ENCODE measurements at regions not wholly inside any gene's neighbourhood (a gene's known extent, or its start where the extent isn't known, plus 50 kb on each side); places are given as distances from the start of the nearest gene placed in this dataset.
"Not testable (repeated sequence)": the region's sequence is repeated elsewhere in the genome, so short reads cannot be mapped to it uniquely, and the experiment has no call there.

DNA sequence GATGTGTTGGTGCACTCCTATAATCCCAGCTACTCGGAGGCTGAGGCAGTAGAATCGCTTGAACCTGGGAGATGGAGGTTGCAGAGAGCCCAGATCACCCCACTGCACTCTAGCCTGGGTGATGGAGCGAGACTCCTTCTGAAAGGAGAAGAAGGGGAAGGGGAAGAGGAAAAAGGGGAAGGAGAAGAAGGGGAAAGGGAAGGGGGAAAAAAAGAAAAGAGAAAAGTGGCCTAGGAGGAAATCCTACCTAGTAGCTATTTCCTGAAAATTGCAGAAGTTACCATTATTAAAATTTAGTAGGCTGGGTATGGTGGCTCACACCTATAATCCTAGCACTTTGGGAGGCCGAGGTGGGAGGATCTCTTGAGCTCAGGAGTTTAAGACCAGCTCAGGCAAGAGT, 67.4 kb downstream of the ARRDC3 start:
- no peak for DNase-seq (ENCODE audit: low read depth, low spot score)

- DNase-seq (ENCODE audit: low read depth, low spot score): peak; percentile 91
Observed at GRCh38 chr5:91313757-91314673, 69.1 kb downstream of the ARRDC3 start.

GRCh38 chr5:91312698-91313097, 70.4 kb downstream of the ARRDC3 start:
- DNase-seq (ENCODE audit: low read depth, low spot score): no peak

- no peak for DNase-seq (ENCODE audit: low read depth, low spot score)
Observed at GRCh38 chr5:91311697-91312501, 71.2 kb downstream of the ARRDC3 start.

GRCh38 chr5:91311168-91311696, 71.9 kb downstream of the ARRDC3 start:
- DNase-seq (ENCODE audit: low read depth, low spot score): no peak

DNA sequence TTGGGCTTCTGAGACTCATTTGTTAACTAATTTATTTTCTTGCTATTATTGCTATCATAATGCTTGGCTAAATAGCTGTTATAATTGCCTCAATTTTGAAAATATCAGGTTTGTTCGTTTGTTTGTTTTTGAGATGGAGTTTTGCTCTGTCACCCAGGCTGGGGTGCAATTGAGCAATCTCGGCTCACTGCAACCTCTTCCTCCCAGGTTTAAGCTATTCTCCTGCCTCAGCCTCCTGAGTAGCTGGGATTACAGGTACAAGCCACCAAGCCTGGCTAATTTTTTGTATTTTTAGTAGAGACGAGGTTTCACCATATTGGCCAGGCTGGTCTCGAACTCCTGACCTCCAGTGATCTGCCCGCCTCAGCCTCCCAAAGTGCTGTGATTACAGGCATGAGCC, 75.0 kb downstream of the ARRDC3 start:
- not testable (repeated sequence) for DNase-seq (ENCODE audit: low read depth, low spot score)

- DNase-seq (ENCODE audit: low read depth, low spot score): no peak
Observed at GRCh38 chr5:91307048-91307447, 76.1 kb downstream of the ARRDC3 start.

DNA sequence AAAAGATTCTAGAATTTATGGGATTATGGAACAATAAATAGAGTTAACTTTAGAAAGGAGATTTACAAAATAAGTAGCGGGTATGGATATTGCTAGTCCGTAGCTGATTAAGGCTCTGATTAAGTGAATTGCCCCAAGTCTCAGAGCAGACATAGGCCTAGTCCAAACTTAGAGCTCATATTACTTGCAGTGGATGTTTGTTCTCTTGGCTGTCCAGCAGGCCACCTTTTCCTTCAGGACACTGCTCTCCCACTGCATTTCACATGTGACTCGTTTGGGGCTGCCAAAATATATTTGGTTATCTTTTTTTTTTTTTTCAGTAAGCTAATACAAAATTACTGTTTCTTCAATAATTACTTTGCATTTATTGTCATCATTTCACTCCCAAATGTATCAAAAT, 76.6 kb downstream of the ARRDC3 start:
- no peak for DNase-seq (ENCODE audit: low read depth, low spot score)

DNA sequence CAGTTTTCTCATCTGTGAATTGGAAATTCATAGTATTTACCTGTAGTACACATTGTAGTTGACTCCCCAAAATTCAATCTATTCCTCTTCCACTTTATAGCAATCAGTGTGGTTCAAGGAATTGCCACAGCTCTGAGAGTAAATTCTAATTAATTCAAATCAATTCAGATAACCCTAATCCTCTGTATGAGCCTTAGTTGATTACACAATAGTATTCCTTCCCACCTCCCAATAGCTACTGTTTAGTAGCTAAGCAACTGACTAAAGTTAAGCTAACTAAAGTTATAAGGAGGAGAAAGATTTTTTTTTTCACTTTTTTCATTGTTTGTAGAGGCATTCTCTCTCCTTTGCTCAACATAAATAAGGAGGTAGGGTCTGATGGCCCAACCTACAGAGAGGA, 77.5 kb downstream of the ARRDC3 start:
- DNase-seq (ENCODE audit: low read depth, low spot score): no peak

- DNase-seq (ENCODE audit: low read depth, low spot score): not testable (repeated sequence)
Observed at GRCh38 chr5:91304015-91304414, 79.1 kb downstream of the ARRDC3 start.

GRCh38 chr5:91302958-91303357, 80.2 kb downstream of the ARRDC3 start:
- DNase-seq (ENCODE audit: low read depth, low spot score): no peak

GRCh38 chr5:91302305-91302704, 80.8 kb downstream of the ARRDC3 start:
- DNase-seq (ENCODE audit: low read depth, low spot score): no peak

GRCh38 chr5:91301106-91301846, 81.8 kb downstream of the ARRDC3 start:
- DNase-seq (ENCODE audit: low read depth, low spot score): no peak

DNA sequence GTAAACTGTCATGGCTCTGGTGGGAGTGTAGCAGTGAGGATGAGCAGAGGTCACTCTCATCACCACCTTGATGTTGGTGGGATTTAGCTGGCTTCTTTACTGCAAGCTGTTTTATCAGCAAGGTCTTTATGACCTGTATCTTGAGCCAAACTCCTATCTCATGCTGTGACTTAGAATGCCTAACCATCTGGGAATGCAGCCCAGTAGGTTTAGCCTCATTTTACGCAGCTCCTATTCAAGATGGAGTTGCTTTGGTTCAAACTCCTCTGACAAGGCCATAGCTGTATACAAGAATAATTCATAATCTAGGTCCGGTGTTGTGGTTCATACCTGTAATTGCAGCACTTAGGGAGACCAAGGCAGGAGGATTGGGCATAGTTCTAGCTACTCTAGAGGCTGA, 85.1 kb downstream of the ARRDC3 start:
- no peak for DNase-seq (ENCODE audit: low read depth, low spot score)

DNA sequence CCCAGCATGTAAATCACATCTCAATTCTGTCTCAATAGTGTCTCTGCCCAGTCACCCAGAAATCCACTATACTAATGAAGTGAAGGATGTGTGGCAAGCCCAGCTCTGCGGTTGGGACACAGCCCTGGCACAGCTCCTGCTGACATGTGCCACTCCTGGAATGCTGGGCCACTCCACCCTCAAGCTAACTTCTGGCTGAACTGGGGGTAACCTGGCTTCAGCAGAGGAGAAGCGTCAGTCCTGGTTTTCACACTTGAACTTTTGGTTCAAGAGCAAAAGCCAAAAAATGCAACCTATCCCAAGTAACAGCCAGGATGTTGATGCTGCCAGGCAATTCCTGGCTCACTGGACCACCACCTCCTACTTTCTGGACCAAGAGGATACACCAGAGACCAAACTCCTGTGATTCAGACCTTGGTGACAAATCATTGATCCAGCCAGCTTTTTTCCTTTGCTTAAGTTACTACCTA, 86.4 kb downstream of the ARRDC3 start:
- DNase-seq (ENCODE audit: low read depth, low spot score): no peak

- not testable (repeated sequence) for DNase-seq (ENCODE audit: low read depth, low spot score)
Observed at GRCh38 chr5:91296102-91296501, 87.0 kb downstream of the ARRDC3 start.

DNA sequence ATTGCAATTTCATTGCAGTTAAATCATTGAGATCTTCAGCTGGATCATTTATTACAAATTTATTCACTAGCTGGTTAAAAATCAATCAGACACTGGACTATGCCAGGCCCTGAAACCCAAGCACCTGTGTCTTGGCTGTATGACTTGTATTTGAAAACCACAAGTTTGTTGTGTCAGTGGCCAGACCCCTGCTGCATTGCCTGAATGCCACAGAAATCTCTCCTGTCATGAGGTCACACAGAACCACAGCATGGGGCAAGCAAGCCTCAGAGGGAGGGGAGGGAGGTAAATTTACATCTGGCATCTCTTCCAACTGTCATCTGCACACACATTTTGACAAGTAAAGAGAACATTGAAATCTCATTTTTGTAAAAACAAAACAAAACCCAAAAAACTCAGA, 90.0 kb downstream of the ARRDC3 start:
- DNase-seq (ENCODE audit: low read depth, low spot score): peak; percentile 66

- DNase-seq (ENCODE audit: low read depth, low spot score): no peak
Observed at GRCh38 chr5:91291628-91292569, 91.2 kb downstream of the ARRDC3 start.

GRCh38 chr5:91288118-91288916, 94.8 kb downstream of the ARRDC3 start:
- DNase-seq (ENCODE audit: low read depth, low spot score): no peak

DNA sequence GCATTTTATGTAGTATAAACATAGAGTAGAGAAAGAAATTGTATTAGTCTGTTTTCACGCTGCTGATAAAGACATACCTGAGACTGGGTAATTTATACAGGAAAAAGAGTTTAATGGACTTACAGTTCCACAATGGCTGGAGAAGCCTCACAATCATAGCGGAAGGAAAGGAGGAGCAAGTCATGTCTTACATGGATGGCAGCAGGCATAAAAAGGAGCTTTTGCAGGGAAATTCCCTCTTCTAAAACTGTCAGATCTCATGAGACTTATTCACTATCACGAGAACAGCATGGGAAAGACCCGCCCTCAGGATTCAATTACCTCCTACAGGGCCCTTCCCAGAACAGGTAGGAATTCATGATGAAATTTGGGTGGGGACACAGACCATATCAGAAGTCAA, 98.1 kb downstream of the ARRDC3 start:
- DNase-seq (ENCODE audit: low read depth, low spot score): not testable (repeated sequence)
